Activated T-cell treated with anti-CD3 and anti-CD28 coated beads for 48 hours (primary cell): ENCODE measurements at regions not wholly inside any gene's neighbourhood (a gene's known extent, or its start where the extent isn't known, plus 50 kb on each side); places are given as distances from the start of the nearest gene placed in this dataset.

Experiments
- DNase-seq: peaks from one replicate; pipeline ENCODE4 v3.0.0-alpha.2; 2020; ENCODE audit warnings: low read depth

DNA sequence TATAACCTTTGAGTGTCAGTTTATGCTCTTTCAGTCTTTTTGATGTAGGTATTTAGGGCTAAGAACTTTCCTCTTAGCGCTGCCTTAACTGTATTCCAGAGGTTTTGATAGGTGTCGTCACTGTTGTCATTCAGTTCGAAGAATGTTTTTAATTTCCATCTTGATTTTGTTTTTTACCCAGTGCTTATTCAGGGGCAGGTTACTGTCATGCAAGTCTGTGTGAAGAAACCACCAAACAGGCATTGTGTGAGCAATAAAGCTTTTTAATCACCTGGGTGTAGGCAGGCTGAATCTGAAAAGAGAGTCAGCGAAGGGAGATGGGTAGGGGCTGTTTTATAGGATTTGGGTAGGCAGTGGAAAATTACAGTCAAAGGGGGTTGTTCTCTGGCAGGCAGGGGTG lies 142.0 kb upstream of the USP9Y start:
- no peak for DNase-seq

DNA sequence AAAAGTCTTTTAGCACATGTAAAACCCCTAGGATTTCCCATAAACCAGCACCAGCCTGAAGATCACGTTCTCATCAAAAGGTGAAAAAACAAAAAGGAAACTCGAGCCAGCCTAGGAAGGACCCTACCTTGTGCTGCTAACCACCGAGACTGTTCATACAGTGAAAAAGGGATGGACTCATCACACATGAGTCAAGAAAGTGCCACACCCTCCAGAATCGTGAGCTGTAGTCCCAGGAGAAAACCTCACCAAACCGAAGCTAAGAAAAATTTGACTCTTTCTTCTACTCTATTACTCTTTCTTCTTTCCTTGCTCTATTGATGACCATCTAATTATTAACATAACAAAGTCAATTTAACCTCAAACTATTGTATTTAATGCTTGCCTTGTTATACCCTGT lies 124.8 kb upstream of the USP9Y start:
- DNase-seq: no peak

DNA sequence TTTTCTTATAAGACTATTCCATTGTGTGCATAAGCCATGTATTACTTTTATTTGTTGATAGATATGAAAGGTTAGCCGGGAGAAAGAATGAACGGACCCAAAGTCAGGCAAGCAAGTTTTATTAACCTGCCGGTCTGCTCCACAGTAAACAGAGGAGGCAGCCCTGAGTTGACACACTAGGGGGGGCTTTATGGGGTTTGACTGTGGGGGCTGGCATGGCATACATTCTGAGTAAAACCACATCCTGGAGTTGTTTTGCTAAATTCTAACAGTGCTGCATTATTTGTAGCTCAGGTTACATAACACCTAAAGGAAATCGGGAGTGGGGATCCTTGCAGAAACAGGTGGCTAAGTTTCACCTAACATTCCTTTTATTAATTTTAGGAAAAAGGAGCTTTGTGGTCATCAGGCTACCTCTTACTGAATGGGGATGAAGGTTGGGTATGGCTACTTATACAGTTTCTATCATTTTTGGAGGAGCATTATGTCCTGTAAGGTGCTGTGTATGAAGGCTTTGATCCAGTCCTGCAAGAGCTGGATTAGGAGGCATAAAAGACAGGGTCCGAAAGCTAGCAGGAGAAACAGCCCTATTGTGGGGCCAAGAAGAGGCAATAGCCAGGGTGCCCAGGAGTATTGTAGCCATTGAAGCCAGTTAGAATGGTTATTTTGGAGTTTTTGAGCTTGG lies 107.4 kb upstream of the USP9Y start:
- no peak for DNase-seq

DNA sequence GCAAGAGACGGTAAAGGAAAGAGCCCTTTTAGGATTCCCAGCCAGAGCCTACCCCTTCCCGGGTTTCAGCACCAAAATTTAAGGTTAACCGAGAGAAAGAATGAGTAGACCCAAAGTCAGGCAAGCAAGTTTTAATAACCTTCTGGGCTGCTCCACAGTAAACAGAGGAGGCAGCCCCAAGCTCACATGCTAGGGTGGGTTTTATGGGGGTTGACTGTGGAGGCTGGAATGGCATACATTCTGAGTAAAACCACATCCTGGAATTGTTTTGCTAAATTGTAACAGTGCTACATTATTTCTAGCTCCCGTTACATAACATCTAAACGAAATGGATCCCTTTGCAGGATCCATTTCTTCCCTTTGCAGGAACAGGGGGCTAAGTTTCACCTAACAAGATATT lies 102.2 kb upstream of the USP9Y start:
- no peak for DNase-seq

DNA sequence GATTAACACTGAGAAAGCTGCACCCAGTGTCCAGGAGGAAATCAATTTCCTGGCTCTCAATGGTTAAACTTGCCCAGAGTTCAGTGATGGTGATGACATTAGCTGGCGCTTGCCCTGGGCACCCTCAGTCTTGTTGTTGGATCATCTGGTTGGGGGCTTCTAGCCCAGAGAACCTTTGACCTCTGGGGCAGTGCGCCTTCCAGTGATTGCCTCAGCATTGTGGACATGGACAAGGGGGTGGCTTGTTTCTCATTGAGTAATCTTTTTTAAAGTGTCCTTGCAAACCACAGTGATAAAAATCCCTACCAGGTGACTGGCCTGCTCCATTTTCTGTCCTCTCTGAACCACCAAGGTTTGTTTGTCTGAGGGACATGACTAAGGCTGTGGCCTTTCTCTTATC lies 95.6 kb upstream of the USP9Y start:
- no peak for DNase-seq

DNA sequence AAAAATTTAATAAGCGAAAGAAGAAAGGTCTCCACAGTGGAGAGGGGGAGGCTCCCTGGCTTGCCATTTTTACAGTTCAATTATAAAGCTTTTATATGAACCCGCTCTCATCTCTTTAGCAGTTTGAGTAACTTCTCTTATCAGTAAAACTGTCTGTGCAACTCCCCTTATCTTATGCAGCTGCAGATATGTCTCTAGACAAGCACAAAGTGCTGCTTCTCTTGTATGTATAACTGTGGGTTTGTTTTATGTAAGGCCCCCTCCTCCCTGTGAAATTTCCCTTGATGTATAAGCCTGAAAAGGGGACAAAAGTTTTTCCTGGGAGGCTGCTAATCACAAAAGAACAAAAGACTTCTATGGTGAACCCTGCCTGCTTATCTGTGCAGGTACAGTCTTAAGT lies 90.2 kb upstream of the USP9Y start:
- DNase-seq: no peak

DNA sequence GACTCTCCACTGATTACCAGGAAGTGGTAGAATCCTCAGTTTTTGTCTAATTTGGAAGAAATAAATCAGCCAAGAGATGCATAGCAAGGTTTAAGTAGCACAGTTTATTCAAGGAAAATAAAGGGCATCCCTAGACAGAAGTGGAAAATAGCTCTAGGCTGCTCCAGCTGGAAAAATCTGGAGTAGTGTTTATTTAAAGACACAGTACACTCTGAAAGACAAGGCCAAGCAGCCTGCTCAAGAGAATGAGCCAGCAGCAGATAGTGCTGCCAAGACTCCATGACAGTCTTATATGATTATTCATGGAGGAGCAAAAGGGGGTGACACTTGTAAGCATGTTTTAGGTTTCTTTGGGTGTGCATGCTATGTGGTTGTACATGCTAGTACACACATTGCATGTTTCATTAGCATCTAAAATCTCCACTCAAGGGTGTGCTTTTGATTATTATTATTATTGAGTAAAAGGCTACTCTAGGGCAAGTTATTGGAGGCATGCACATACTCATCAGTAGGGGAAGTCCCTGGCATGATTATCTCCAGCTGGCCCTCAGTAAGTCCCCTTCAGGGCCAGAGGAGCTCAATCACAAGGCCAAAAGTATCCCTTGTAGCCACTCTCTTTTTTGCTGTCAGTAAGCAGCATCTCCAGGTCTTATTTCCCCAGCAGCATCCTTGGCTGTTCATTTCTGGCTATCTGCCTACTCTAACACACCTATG lies 85.1 kb upstream of the USP9Y start:
- no peak for DNase-seq

DNA sequence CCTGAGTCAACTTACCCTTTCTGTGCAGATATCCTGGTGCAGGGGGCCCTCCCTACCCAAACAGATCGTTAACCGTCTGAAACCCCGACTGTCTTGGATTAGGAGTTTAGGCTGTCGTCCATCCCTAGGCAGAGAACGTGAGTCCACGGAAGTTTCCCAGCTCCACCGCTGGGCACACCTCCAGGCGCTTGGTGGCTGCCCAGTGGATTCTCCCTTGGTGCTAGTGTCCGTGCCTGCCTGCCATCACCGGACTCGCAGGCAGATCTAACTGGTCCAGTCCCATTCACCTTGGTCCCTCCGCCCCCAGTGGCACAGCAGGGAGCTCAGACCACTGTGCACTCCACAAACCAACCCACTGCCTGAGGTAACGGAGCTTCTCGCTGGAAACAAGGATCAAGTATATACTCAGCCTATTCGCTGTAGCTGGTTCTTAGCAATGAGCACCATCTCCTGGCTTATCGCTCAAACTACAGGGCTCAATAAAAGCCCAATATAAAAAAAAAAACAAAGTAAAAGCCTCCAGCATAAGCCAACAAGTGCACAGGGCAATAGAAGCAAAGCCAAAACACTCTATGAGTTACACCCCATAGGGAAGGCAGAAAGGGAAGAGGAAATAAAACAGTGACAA lies 79.5 kb upstream of the USP9Y start:
- no peak for DNase-seq

DNA sequence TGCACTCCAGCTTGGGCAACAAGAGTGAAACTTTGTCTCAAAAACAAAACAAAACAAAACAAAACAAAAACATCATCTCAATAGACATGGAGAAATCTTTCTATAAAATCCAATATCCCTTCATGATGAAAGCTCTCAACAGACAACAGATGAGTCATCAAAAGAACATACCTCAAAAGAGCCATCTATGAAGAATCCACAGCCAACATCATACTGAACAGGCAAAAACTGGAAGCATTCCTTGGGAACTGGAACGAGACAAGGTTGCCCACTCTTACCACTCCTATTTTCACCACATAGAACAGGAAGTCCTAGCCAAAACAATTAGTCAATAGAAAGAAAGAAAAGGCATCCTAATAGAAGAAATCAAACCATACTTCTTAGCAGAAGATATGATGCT lies 77.8 kb upstream of the USP9Y start:
- DNase-seq: no peak

DNA sequence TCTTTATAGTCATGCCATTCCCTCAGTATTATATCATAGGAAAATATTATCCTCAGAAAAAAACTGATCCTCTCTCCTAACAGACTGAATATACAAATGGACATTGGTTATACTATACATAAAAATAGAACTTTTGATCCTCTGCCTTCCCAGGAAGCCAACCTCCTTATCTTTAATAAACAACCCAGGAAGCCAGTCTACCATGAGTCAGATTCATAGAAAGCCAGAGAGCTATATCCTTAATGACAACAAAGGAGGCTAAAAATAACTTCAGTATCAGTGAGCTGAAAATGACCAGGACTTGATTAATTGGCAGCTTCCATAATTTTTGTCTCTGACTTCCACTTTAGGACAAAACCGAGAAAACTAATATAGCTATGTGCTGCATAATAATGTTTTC lies 58.0 kb upstream of the USP9Y start:
- no peak for DNase-seq

DNA sequence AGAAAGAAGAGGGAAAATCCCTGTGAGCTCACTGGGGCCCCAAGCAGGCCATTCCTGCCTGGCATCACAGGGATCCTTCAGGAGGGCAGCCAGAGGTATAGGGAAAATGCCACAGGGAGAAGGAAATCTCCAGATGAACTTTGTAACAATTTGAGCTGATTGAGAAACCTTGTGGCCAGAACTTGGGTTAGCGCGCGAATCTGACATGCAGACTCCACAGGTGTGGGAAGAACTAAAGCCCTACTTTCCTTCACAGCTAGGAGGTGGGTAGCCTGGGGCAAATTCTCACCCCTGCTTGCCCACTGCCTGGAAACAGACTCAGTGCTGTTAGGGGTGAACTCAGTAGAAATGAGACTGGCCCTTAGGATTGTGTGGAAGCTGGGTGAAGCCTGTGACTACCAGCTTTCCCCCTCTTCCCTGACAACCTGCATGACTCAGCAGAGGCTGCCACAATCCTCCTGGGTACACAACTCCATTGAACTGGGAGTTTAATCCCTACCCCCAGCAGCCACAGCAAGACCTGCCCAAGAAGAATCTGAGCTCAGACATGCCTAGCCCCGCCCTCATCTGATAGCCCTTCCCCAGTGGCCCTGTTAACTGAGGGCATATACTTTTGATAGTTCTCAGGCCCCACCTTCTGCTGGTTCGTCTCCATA lies 57.2 kb upstream of the USP9Y start:
- DNase-seq: no peak

DNA sequence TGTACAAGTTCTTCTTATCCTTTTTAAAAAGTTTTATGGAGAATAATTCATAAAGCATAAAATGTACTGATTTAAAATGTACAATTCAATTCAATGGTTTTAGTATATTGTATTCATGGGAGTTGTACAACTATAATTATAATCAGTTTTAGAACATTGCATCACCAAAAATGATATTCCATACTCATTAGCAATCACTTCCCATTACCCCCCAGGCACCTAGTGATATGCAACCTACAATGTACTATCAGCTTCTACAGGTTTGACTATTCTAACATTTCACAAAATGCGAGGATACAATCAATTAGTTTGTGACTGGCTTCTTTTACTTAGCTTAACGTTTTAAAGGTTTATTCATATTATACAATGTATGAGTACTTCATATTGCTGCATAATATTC lies 49.9 kb upstream of the USP9Y start:
- no peak for DNase-seq
